ENCODE measurements at regions not wholly inside any gene's neighbourhood (a gene's known extent, or its start where the extent isn't known, plus 50 kb on each side); places are given as distances from the start of the nearest gene placed in this dataset.
A peak's percentile ranks its signal among the peaks of the same experiment; 100 is the strongest.

- Histone ChIP-seq H3K9me3 (no peaks in the 10 kb centered on the region), H3K27me3 (no peaks in the 10 kb centered on the region), H3K4me1 (peaks cover 0 to 21% (median 1%) of the 10 kb centered on the region in 4 donors), H3K27ac (peak overlapping the region in 2 of 4 donors; percentile 57 to 69), H3K36me3 (no peaks in the 10 kb centered on the region), H3K4me3 (no peak overlapping the region)
- TF ChIP-seq, protein P1, sequence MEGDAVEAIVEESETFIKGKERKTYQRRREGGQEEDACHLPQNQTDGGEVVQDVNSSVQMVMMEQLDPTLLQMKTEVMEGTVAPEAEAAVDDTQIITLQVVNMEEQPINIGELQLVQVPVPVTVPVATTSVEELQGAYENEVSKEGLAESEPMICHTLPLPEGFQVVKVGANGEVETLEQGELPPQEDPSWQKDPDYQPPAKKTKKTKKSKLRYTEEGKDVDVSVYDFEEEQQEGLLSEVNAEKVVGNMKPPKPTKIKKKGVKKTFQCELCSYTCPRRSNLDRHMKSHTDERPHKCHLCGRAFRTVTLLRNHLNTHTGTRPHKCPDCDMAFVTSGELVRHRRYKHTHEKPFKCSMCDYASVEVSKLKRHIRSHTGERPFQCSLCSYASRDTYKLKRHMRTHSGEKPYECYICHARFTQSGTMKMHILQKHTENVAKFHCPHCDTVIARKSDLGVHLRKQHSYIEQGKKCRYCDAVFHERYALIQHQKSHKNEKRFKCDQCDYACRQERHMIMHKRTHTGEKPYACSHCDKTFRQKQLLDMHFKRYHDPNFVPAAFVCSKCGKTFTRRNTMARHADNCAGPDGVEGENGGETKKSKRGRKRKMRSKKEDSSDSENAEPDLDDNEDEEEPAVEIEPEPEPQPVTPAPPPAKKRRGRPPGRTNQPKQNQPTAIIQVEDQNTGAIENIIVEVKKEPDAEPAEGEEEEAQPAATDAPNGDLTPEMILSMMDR (IDR thresholded peaks at IDR 0.05): no peak
- TF ChIP-seq POLR2A (IDR thresholded peaks at IDR 0.05): no peak
- no peak for DNase-seq
These were observed 252.5 kb upstream of the DMRT1 start for GRCh38 chr9:588981-589380.

GRCh38 chr9:589723-590122 lies 251.8 kb upstream of the DMRT1 start:
- Histone ChIP-seq H3K4me1 (peaks cover 0 to 21% (median 1%) of the 10 kb centered on the region in 4 donors), H3K27me3 (no peaks in the 10 kb centered on the region), H3K4me3 (no peak overlapping the region), H3K27ac (peak overlapping the region in 2 of 4 donors; percentile 57 to 69), H3K9me3 (no peaks in the 10 kb centered on the region), H3K36me3 (no peaks in the 10 kb centered on the region)
- DNase-seq: no peak
- TF ChIP-seq, protein P1 (IDR thresholded peaks at IDR 0.05): no peak

GRCh38 chr9:591292-591691 lies 250.2 kb upstream of the DMRT1 start:
- Histone ChIP-seq H3K27me3 (no peaks in the 10 kb centered on the region), H3K4me1 (peaks cover 0 to 21% (median 1%) of the 10 kb centered on the region in 4 donors), H3K27ac (peak overlapping the region in 3 of 4 donors; percentile 61 to 88 (median 84)), H3K9me3 (no peaks in the 10 kb centered on the region), H3K4me3 (peak overlapping the region in 1 of 4 donors; percentile 8), H3K36me3 (no peaks in the 10 kb centered on the region)
- DNase-seq: peak in 2 of 3 donors; percentile 73 to 85
- TF ChIP-seq, protein P1 (IDR thresholded peaks at IDR 0.05): no peak
- TF ChIP-seq POLR2A (IDR thresholded peaks at IDR 0.05): peak in 1 of 2 donors; percentile 48

DNA sequence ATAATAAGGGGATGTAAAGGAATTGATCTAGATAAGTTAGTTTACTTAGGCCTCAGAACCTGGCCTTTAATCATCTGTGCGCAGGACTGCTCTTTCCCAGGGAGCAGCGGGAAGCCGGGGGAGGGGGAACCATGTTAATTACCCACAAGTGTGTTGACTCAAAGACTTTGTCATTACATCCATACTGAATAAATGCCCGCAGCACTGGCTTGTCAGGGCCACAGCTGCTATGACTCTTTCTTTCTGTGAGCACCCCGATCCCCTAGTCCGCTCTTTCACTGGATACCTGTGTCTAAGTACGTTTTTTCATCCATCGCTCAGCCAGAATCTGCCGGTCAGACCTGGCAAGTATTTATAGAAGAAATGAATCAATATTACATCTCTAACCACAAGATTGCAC lies 249.3 kb upstream of the DMRT1 start:
- Histone ChIP-seq H3K4me1 (peaks cover 0 to 21% (median 1%) of the 10 kb centered on the region in 4 donors), H3K27ac (peak overlapping the region in 3 of 4 donors; percentile 29 to 88 (median 84)), H3K4me3 (peak overlapping the region in 1 of 4 donors; percentile 8), H3K9me3 (no peaks in the 10 kb centered on the region), H3K27me3 (no peaks in the 10 kb centered on the region), H3K36me3 (no peaks in the 10 kb centered on the region)
- peak in 2 of 3 donors; percentile 79 to 84 for DNase-seq
- TF ChIP-seq POLR2A (IDR thresholded peaks at IDR 0.05): no peak
- TF ChIP-seq, protein P1 (IDR thresholded peaks at IDR 0.05): no peak

- H3K4me3 ChIP-seq: no peak overlapping the region
- H3K4me1 ChIP-seq: peaks cover 0 to 20% (median 1%) of the 10 kb centered on the region in 4 donors
- no peak for DNase-seq
- no peaks in the 10 kb centered on the region for H3K36me3 ChIP-seq
- H3K9me3 ChIP-seq: no peaks in the 10 kb centered on the region
- no peak for TF ChIP-seq POLR2A (IDR thresholded peaks at IDR 0.05)
- TF ChIP-seq, protein P1 (IDR thresholded peaks at IDR 0.05): no peak
- no peaks in the 10 kb centered on the region for H3K27me3 ChIP-seq
- H3K27ac ChIP-seq: peak overlapping the region in 3 of 4 donors; percentile 29 to 88 (median 84)
These were observed 248.8 kb upstream of the DMRT1 start for GRCh38 chr9:592733-593132.

GRCh38 chr9:593809-594208 lies 247.7 kb upstream of the DMRT1 start:
- no peak overlapping the region for H3K27ac ChIP-seq
- peaks cover 0 to 11% (median 1%) of the 10 kb centered on the region in 4 donors for H3K4me1 ChIP-seq
- no peak overlapping the region for H3K4me3 ChIP-seq
- TF ChIP-seq, protein P1 (IDR thresholded peaks at IDR 0.05): no peak
- TF ChIP-seq POLR2A (IDR thresholded peaks at IDR 0.05): no peak
- H3K9me3 ChIP-seq: no peaks in the 10 kb centered on the region
- no peak for DNase-seq
- H3K36me3 ChIP-seq: no peaks in the 10 kb centered on the region
- no peaks in the 10 kb centered on the region for H3K27me3 ChIP-seq
